ENCODE measurements at regions not wholly inside any gene's neighbourhood (a gene's known extent, or its start where the extent isn't known, plus 50 kb on each side); places are given as distances from the start of the nearest gene placed in this dataset.
"Not testable (repeated sequence)": the region's sequence is repeated elsewhere in the genome, so short reads cannot be mapped to it uniquely, and the experiment has no call there.

- not testable (repeated sequence) for TF ChIP-seq CTCF (conservative IDR thresholded peaks at IDR 0.05; ENCODE audit: low read length); EZH2phosphoT487 (IDR thresholded peaks at IDR 0.05; ENCODE audit: borderline replicate concordance, low read depth, low read length)
Measured at GRCh38 chr18:5702016-5702415, 158.2 kb upstream of the EPB41L3 start.
